ENCODE measurements at regions not wholly inside any gene's neighbourhood (a gene's known extent, or its start where the extent isn't known, plus 50 kb on each side); places are given as distances from the start of the nearest gene placed in this dataset.
"Not testable (repeated sequence)": the region's sequence is repeated elsewhere in the genome, so short reads cannot be mapped to it uniquely, and the experiment has no call there.

GRCh38 chrX:95974096-95974470, 710.6 kb upstream of the DIAPH2 start:
- DNase-seq (ENCODE audit: low spot score), result no peak

GRCh38 chrX:95974890-95975289, 709.8 kb upstream of the DIAPH2 start:
- DNase-seq (ENCODE audit: low spot score), result no peak

GRCh38 chrX:95995583-95995982, 689.1 kb upstream of the DIAPH2 start:
- DNase-seq (ENCODE audit: low spot score), result no peak

- DNase-seq (ENCODE audit: low spot score), result no peak
Observed at GRCh38 chrX:95996294-95996693, 688.3 kb upstream of the DIAPH2 start.

GRCh38 chrX:96002431-96002830, 682.2 kb upstream of the DIAPH2 start:
- no peak for DNase-seq (ENCODE audit: low spot score)

GRCh38 chrX:96004386-96004785, 680.3 kb upstream of the DIAPH2 start:
- no peak for DNase-seq (ENCODE audit: low spot score)

GRCh38 chrX:96006281-96006680, 678.4 kb upstream of the DIAPH2 start:
- no peak for DNase-seq (ENCODE audit: low spot score)

- DNase-seq (ENCODE audit: low spot score), result no peak
Observed at GRCh38 chrX:96027407-96027806, 657.2 kb upstream of the DIAPH2 start.

GRCh38 chrX:96052078-96052477, 632.6 kb upstream of the DIAPH2 start:
- DNase-seq (ENCODE audit: low spot score), result no peak

- no peak for DNase-seq (ENCODE audit: low spot score)
Observed at GRCh38 chrX:96081891-96082290, 602.8 kb upstream of the DIAPH2 start.

GRCh38 chrX:96094616-96095015, 590.0 kb upstream of the DIAPH2 start:
- no peak for DNase-seq (ENCODE audit: low spot score)

GRCh38 chrX:96098471-96098870, 586.2 kb upstream of the DIAPH2 start:
- DNase-seq (ENCODE audit: low spot score), result no peak

- no peak for DNase-seq (ENCODE audit: low spot score)
Observed at GRCh38 chrX:96102997-96103396, 581.6 kb upstream of the DIAPH2 start.

GRCh38 chrX:96112689-96113088, 572.0 kb upstream of the DIAPH2 start:
- no peak for DNase-seq (ENCODE audit: low spot score)

GRCh38 chrX:96126182-96126581, 558.5 kb upstream of the DIAPH2 start:
- DNase-seq (ENCODE audit: low spot score), result no peak

- not testable (repeated sequence) for DNase-seq (ENCODE audit: low spot score)
Observed at GRCh38 chrX:96128058-96128457, 556.6 kb upstream of the DIAPH2 start.

GRCh38 chrX:96140796-96141195, 543.8 kb upstream of the DIAPH2 start:
- DNase-seq (ENCODE audit: low spot score), result no peak

GRCh38 chrX:96147681-96148080, 537.0 kb upstream of the DIAPH2 start:
- no peak for DNase-seq (ENCODE audit: low spot score)

- DNase-seq (ENCODE audit: low spot score), result no peak
Observed at GRCh38 chrX:96170626-96171025, 514.0 kb upstream of the DIAPH2 start.

GRCh38 chrX:96176921-96177320, 507.7 kb upstream of the DIAPH2 start:
- DNase-seq (ENCODE audit: low spot score), result no peak

- DNase-seq (ENCODE audit: low spot score), result no peak
Observed at GRCh38 chrX:96181605-96182004, 503.0 kb upstream of the DIAPH2 start.

- no peak for DNase-seq (ENCODE audit: low spot score)
Observed at GRCh38 chrX:96182366-96182765, 502.3 kb upstream of the DIAPH2 start.

GRCh38 chrX:96183391-96183790, 501.3 kb upstream of the DIAPH2 start:
- no peak for DNase-seq (ENCODE audit: low spot score)

GRCh38 chrX:96183843-96184242, 500.8 kb upstream of the DIAPH2 start:
- no peak for DNase-seq (ENCODE audit: low spot score)

GRCh38 chrX:96204928-96205327, 479.7 kb upstream of the DIAPH2 start:
- DNase-seq (ENCODE audit: low spot score), result no peak
